Transverse colon (tissue), 4 donors: ENCODE measurements at regions not wholly inside any gene's neighbourhood (a gene's known extent, or its start where the extent isn't known, plus 50 kb on each side); places are given as distances from the start of the nearest gene placed in this dataset.

ENCODE experiments used
- POLR2AphosphoS5 ChIP-seq, 3 donors: sonication (generic); formaldehyde crosslinking; IDR thresholded peaks; one replicate each; pipeline ENCODE4 v1.6.1; 2016; ENCODE audit warnings: antibody characterized with exemption in 3 of 3
- TF ChIP-seq, protein P1 (sequence below), 5 experiments: fragments of 200-600 bp in 3 of 5; fragments of 450-650 bp in 2 of 5; sonication (generic) in 3 of 5; IDR thresholded peaks; 1 replicate in 2 of 5; 2 replicates in 3 of 5; pipeline ENCODE4 v1.5.1; 2016 to 2017; ENCODE audit warnings: antibody characterized with exemption in 5 of 5, inconsistent platforms in 3 of 5, mild to moderate bottlenecking in 2 of 5, moderate library complexity in 1 of 5

GRCh38 chr4:27934871-27935270 is 1074.2 kb downstream of the STIM2 start:
- TF ChIP-seq, protein P1, sequence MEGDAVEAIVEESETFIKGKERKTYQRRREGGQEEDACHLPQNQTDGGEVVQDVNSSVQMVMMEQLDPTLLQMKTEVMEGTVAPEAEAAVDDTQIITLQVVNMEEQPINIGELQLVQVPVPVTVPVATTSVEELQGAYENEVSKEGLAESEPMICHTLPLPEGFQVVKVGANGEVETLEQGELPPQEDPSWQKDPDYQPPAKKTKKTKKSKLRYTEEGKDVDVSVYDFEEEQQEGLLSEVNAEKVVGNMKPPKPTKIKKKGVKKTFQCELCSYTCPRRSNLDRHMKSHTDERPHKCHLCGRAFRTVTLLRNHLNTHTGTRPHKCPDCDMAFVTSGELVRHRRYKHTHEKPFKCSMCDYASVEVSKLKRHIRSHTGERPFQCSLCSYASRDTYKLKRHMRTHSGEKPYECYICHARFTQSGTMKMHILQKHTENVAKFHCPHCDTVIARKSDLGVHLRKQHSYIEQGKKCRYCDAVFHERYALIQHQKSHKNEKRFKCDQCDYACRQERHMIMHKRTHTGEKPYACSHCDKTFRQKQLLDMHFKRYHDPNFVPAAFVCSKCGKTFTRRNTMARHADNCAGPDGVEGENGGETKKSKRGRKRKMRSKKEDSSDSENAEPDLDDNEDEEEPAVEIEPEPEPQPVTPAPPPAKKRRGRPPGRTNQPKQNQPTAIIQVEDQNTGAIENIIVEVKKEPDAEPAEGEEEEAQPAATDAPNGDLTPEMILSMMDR (IDR thresholded peaks at IDR 0.05), result no peak
- TF ChIP-seq POLR2AphosphoS5 (IDR thresholded peaks at IDR 0.05), result no peak
